HCT116 (cell line): ENCODE measurements at regions not wholly inside any gene's neighbourhood (a gene's known extent, or its start where the extent isn't known, plus 50 kb on each side); places are given as distances from the start of the nearest gene placed in this dataset.

Experiments
- ATAC-seq: fragments of 200-7000 bp; cut with Tn5 transposase; 2 replicates; pipeline ENCODE4 v1.9.1; 2020; ENCODE audit warnings: mild to moderate bottlenecking, moderate library complexity
- BruUV-seq: library from RNA; stranded (reverse); fragments of 400-500 nt; replicated peaks from 2 replicates; lab custom pipeline; 2021; lab: Mats Ljungman, UMichigan
- CTCF ChIA-PET: fragments of 300-600 bp; sonication (Branson Sonifier 250); formaldehyde crosslinking; loops from one replicate; lab custom pipeline; 2021; ENCODE audit warnings: antibody characterized with exemption; lab: Charles Lee
- POLR2A ChIA-PET: fragments of 300-600, 350-600 bp; sonication (Branson Sonifier 250); formaldehyde crosslinking; loops from one replicate; lab custom pipeline; 2021; ENCODE audit warnings: antibody characterized with exemption; lab: Charles Lee
- RAD21 ChIA-PET, 2 experiments: fragments of 300-600 bp; sonication (Branson Sonifier 250); formaldehyde crosslinking; loops; one replicate each; lab custom pipeline; 2023; ENCODE audit warnings: low total read pairs in 2 of 2; ENCODE audit not compliant: uncharacterized antibody in 2 of 2, unreplicated experiment in 2 of 2, low non-redundant PET in 1 of 2; lab: Charles Lee
- DNase-seq: peaks from one replicate; pipeline ENCODE4 v3.0.0-alpha.2; 2010; ENCODE audit warnings: low read depth, low spot score
- H2AFZ ChIP-seq: fragments of 200-600 bp; shearing (Covaris generic), sonication (generic); 2 replicates; pipeline ENCODE4 v1.6.1; 2017; ENCODE audit warnings: low read depth, mixed run types, mixed read lengths, antibody characterized with exemption, low read length; ENCODE audit not compliant: poor library complexity, severe bottlenecking
- H3K27ac ChIP-seq: 2 replicates; pipeline ENCODE4 v1.5.1; 2012; ENCODE audit warnings: low read depth, low read length
- H3K27me3 ChIP-seq: fragments of 200-600 bp; sonication (generic); 2 replicates; pipeline ENCODE4 v1.6.1; 2016; ENCODE audit warnings: mixed run types, low read length, mixed read lengths; ENCODE audit not compliant: insufficient read depth
- H3K36me3 ChIP-seq, 2 experiments: fragments of 200-500 bp in 1 of 2; fragments of 200-600 bp in 1 of 2; sonication (Bioruptor generic) in 1 of 2; sonication (generic) in 1 of 2; 2 replicates each; pipeline versions ENCODE4 v1.5.1 to v1.6.1; 2014 to 2016; ENCODE audit warnings: low read length in 2 of 2, inconsistent platforms in 1 of 2, mixed read lengths in 1 of 2, mixed run types in 1 of 2; ENCODE audit not compliant: insufficient read depth in 2 of 2, control insufficient read depth in 1 of 2
- H3K4me1 ChIP-seq, 2 experiments: fragments of 200-600 bp in 1 of 2; sonication (generic) in 1 of 2; 2 replicates each; pipeline versions ENCODE4 v1.5.1 to v1.6.1; 2012 to 2017; ENCODE audit warnings: low read length in 2 of 2, inconsistent platforms in 1 of 2, mild to moderate bottlenecking in 1 of 2, mixed read lengths in 1 of 2, mixed run types in 1 of 2, moderate library complexity in 1 of 2; ENCODE audit not compliant: insufficient read depth in 2 of 2, control insufficient read depth in 1 of 2
- H3K4me2 ChIP-seq: fragments of 200-600 bp; sonication (generic); 2 replicates; pipeline ENCODE4 v1.6.1; 2017; ENCODE audit warnings: mixed run types, low read length, mixed read lengths
- H3K4me3 ChIP-seq, 2 experiments: fragments of 200-600 bp in 1 of 2; sonication (generic) in 1 of 2; replicated peaks in 1 of 2; 2 replicates each; pipeline ENCODE4 v1.5.1; 2011 to 2016; ENCODE audit warnings: low read length in 2 of 2, control low read depth in 1 of 2, low read depth in 1 of 2, mild to moderate bottlenecking in 1 of 2, mixed read lengths in 1 of 2, mixed run types in 1 of 2
- H3K79me2 ChIP-seq: fragments of 200-600 bp; sonication (generic); 2 replicates; pipeline ENCODE4 v1.6.1; 2017; ENCODE audit warnings: mild to moderate bottlenecking, mixed run types, low read length, moderate library complexity, mixed read lengths; ENCODE audit not compliant: insufficient read depth
- H3K9ac ChIP-seq: fragments of 200-600 bp; sonication (generic); 2 replicates; pipeline ENCODE4 v1.6.1; 2016; ENCODE audit warnings: low read length, mixed read lengths
- H3K9me2 ChIP-seq: fragments of 200-600 bp; sonication (generic), shearing (Covaris generic); 2 replicates; pipeline ENCODE4 v1.6.1; 2017; ENCODE audit warnings: mixed run types, mild to moderate bottlenecking, moderate library complexity; ENCODE audit not compliant: insufficient read depth
- H3K9me3 ChIP-seq, 2 experiments: fragments of 200-500 bp in 1 of 2; fragments of 200-600 bp in 1 of 2; sonication (Bioruptor generic) in 1 of 2; sonication (generic) in 1 of 2; 2 replicates each; pipeline ENCODE4 v1.6.1; 2014 to 2017; ENCODE audit warnings: low read length in 2 of 2, mixed read lengths in 2 of 2, inconsistent platforms in 1 of 2, low read depth in 1 of 2, mild to moderate bottlenecking in 1 of 2, mixed run types in 1 of 2, moderate library complexity in 1 of 2; ENCODE audit not compliant: control insufficient read depth in 1 of 2, insufficient read depth in 1 of 2
- H4K20me1 ChIP-seq: fragments of 200-600 bp; sonication (generic), shearing (Covaris generic); 2 replicates; pipeline ENCODE4 v1.6.1; 2017; ENCODE audit warnings: mixed run types, mild to moderate bottlenecking, moderate library complexity; ENCODE audit not compliant: insufficient read depth
- CEBPB ChIP-seq: IDR thresholded peaks from 2 replicates; pipeline ENCODE4 v1.6.1; 2012; ENCODE audit warnings: low read depth
- EGR1 ChIP-seq: IDR thresholded peaks from 2 replicates; pipeline ENCODE4 v1.6.1; 2012; ENCODE audit warnings: low read depth
- FOSL1 ChIP-seq: IDR thresholded peaks from 2 replicates; pipeline ENCODE4 v1.6.1; 2012; ENCODE audit warnings: low read depth
- JUND ChIP-seq: IDR thresholded peaks from 2 replicates; pipeline ENCODE4 v1.6.1; 2012
- POLR2A ChIP-seq: IDR thresholded peaks from 2 replicates; pipeline ENCODE4 v1.7.0; 2011; ENCODE audit warnings: borderline replicate concordance; ENCODE audit not compliant: insufficient read depth, insufficient read length; ENCODE audit errors: extremely low read depth
- POLR2AphosphoS5 ChIP-seq: IDR thresholded peaks from 2 replicates; pipeline ENCODE4 v1.6.1; 2011; ENCODE audit warnings: mild to moderate bottlenecking, low read depth, low read length, moderate library complexity
- RAD21 ChIP-seq: IDR thresholded peaks from 2 replicates; pipeline ENCODE4 v1.6.1; 2012; ENCODE audit warnings: low read depth, mild to moderate bottlenecking
- SIN3A ChIP-seq: IDR thresholded peaks from 2 replicates; pipeline ENCODE4 v1.6.1; 2012; ENCODE audit warnings: low read depth
- SP1 ChIP-seq: IDR thresholded peaks from 2 replicates; pipeline ENCODE4 v1.6.1; 2012; ENCODE audit warnings: low read depth
- SRF ChIP-seq: IDR thresholded peaks from 2 replicates; pipeline ENCODE4 v1.6.1; 2012; ENCODE audit warnings: low read depth
- TCF7L2 ChIP-seq: IDR thresholded peaks from 2 replicates; pipeline ENCODE4 v1.7.0; 2011; ENCODE audit warnings: borderline replicate concordance, inconsistent platforms; ENCODE audit not compliant: insufficient read depth, insufficient read length; ENCODE audit errors: extremely low read depth
- ZFX ChIP-seq: fragments of 450-650 bp; IDR thresholded peaks from 2 replicates; pipeline ENCODE4 v1.6.1; 2017
- ZNF274 ChIP-seq: fragments of 200-500 bp; sonication (Bioruptor generic); IDR thresholded peaks from 2 replicates; pipeline ENCODE4 v1.6.1; 2014; ENCODE audit warnings: mild to moderate bottlenecking, low read depth, low read length, inconsistent platforms
- intact Hi-C: fragments of 100-400 bp; cut with micrococcal nuclease; formaldehyde crosslinking; loops from 2 replicates; pipeline ENCODE4 v1.10.0; 2022
- TF ChIP-seq, protein P1 (sequence below): IDR thresholded peaks from 2 replicates; pipeline ENCODE4 v1.6.1; 2012
- TF ChIP-seq, protein P2 (sequence below): IDR thresholded peaks from 2 replicates; pipeline ENCODE4 v1.6.1; 2011; ENCODE audit warnings: mild to moderate bottlenecking, low read length, moderate library complexity; ENCODE audit not compliant: insufficient replicate concordance; ENCODE audit errors: extremely low read depth

DNA sequence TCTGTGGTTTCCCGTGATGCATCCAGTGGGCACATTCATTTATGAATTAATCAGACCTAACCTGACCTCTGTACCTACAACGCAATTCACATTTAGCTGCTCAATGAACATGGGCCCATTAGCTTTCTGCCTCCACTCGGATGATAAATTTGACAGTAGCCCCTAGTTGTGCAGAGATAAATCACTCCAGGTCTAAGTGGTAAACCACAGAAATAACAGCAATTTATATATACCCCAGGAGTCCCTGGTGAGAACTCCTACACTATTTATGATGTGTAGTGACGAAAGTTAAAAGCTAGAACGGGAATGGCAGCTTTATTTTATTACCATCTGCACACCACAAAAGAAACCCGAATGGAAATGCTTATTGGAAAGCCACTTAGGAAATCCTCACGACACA lies 371.5 kb downstream of the HAPSTR1 start:
- H3K9me2 ChIP-seq: no peaks in the 10 kb centered on the region
- H3K9ac ChIP-seq: no peak overlapping the region
- no peak for DNase-seq
- no peaks in the 10 kb centered on the region for H3K9me3 ChIP-seq
- no peak overlapping the region for H2AFZ ChIP-seq
- no peak overlapping the region for H3K4me3 ChIP-seq
- H3K4me1 ChIP-seq: no peaks in the 10 kb centered on the region
- H4K20me1 ChIP-seq: no peaks in the 10 kb centered on the region
- H3K27ac ChIP-seq: no peak overlapping the region
- peaks cover 36% of the 10 kb centered on the region for H3K27me3 ChIP-seq
- no peak for TF ChIP-seq SP1
- TF ChIP-seq RAD21: no peak
- TF ChIP-seq CEBPB: no peak
- no peak for TF ChIP-seq POLR2A
- H3K79me2 ChIP-seq: no peaks in the 10 kb centered on the region
- ChIA-PET CTCF (no interaction called here), RAD21 (no interaction called here), POLR2A (no interaction called here)
- intact Hi-C loops: no loop called here
- no TSS peak for BruUV-seq
- no peak overlapping the region for H3K4me2 ChIP-seq
- H3K36me3 ChIP-seq: no peaks in the 10 kb centered on the region
- no peak for ATAC-seq

DNA sequence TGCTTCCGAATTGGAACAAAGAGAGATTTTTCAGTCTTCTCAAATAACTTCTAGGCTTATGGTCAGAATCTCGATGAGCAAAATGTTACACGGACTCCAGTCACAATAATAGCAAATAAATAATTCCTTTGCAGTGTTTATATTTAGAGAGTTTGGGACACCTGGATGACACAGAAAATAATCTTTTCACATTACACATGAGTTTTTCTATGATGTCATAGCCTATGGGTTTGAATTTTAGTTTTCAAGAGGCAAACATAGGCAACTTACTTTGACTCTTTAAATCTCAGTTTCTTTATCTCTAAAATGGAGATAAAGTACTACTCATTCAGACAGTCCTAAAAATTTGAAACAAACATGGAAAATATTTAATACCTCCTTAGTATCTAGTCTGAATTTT lies 372.0 kb downstream of the HAPSTR1 start:
- CTCF ChIA-PET: no interaction called here
- RAD21 ChIA-PET: no interaction called here
- POLR2A ChIA-PET: no interaction called here
- Histone ChIP-seq H2AFZ (no peak overlapping the region), H3K9me2 (no peaks in the 10 kb centered on the region), H3K9me3 (no peaks in the 10 kb centered on the region), H3K9ac (no peak overlapping the region), H3K27me3 (peaks cover 35% of the 10 kb centered on the region), H3K36me3 (no peaks in the 10 kb centered on the region), H3K4me1 (no peaks in the 10 kb centered on the region), H3K79me2 (no peaks in the 10 kb centered on the region), H3K4me3 (no peak overlapping the region), H3K4me2 (no peak overlapping the region), H4K20me1 (no peaks in the 10 kb centered on the region), H3K27ac (no peak overlapping the region)
- DNase-seq: no peak
- intact Hi-C loops: no loop called here
- ATAC-seq: no peak
- TF ChIP-seq, protein P1, sequence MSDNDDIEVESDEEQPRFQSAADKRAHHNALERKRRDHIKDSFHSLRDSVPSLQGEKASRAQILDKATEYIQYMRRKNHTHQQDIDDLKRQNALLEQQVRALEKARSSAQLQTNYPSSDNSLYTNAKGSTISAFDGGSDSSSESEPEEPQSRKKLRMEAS: no peak
- TF ChIP-seq POLR2AphosphoS5 (no peak), FOSL1 (no peak), RAD21 (no peak), CEBPB (no peak), SRF (no peak), ZFX (no peak), JUND (no peak), SP1 (no peak), SIN3A (no peak), POLR2A (no peak), TCF7L2 (no peak), EGR1 (no peak), ZNF274 (no peak)
- TF ChIP-seq, protein P2, sequence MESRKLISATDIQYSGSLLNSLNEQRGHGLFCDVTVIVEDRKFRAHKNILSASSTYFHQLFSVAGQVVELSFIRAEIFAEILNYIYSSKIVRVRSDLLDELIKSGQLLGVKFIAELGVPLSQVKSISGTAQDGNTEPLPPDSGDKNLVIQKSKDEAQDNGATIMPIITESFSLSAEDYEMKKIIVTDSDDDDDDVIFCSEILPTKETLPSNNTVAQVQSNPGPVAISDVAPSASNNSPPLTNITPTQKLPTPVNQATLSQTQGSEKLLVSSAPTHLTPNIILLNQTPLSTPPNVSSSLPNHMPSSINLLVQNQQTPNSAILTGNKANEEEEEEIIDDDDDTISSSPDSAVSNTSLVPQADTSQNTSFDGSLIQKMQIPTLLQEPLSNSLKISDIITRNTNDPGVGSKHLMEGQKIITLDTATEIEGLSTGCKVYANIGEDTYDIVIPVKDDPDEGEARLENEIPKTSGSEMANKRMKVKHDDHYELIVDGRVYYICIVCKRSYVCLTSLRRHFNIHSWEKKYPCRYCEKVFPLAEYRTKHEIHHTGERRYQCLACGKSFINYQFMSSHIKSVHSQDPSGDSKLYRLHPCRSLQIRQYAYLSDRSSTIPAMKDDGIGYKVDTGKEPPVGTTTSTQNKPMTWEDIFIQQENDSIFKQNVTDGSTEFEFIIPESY: no peak
- no TSS peak for BruUV-seq
